HEK293T (cell line): ENCODE measurements at regions not wholly inside any gene's neighbourhood (a gene's known extent, or its start where the extent isn't known, plus 50 kb on each side); places are given as distances from the start of the nearest gene placed in this dataset.
A peak's percentile ranks its signal among the peaks of the same experiment; 100 is the strongest.

Experiments used
- CTCF ChIA-PET: fragments of 350-600 bp; formaldehyde crosslinking; extraction: SDS; loops from one replicate; lab custom pipeline; 2021; ENCODE audit warnings: antibody characterized with exemption, inconsistent platforms; lab: Yijun Ruan, JAX
- POLR2A ChIA-PET: fragments of 350-600 bp; formaldehyde crosslinking; extraction: SDS; loops from one replicate; lab custom pipeline; 2020; ENCODE audit warnings: antibody characterized with exemption, inconsistent platforms; lab: Yijun Ruan, JAX
- DNase-seq: peaks from one replicate; pipeline ENCODE4 v3.0.0; 2012; ENCODE audit warnings: mixed read lengths; ENCODE audit errors: extremely low spot score
- ARNT ChIP-seq: fragments of 450-650 bp; IDR thresholded peaks from 2 replicates; pipeline ENCODE4 v1.6.1; 2017; ENCODE audit warnings: mild to moderate bottlenecking
- BHLHE40 ChIP-seq: fragments of 450-650 bp; IDR thresholded peaks from 2 replicates; pipeline ENCODE4 v1.6.1; 2016; ENCODE audit warnings: mild to moderate bottlenecking, moderate library complexity, borderline replicate concordance
- CTBP1 ChIP-seq: fragments of 450-650 bp; IDR thresholded peaks from 2 replicates; pipeline ENCODE4 v1.6.1; 2016; ENCODE audit warnings: borderline replicate concordance
- ELF4 ChIP-seq: fragments of 450-650 bp; IDR thresholded peaks from 2 replicates; pipeline ENCODE4 v1.6.1; 2017; ENCODE audit warnings: antibody characterized with exemption
- FOXA1 ChIP-seq: fragments of 450-650 bp; IDR thresholded peaks from 2 replicates; pipeline ENCODE4 v1.6.1; 2016; ENCODE audit warnings: mild to moderate bottlenecking
- FOXK2 ChIP-seq: fragments of 450-650 bp; IDR thresholded peaks from 2 replicates; pipeline ENCODE4 v1.6.1; 2016; ENCODE audit warnings: mild to moderate bottlenecking
- FOXM1 ChIP-seq: fragments of 450-650 bp; IDR thresholded peaks from 2 replicates; pipeline ENCODE4 v1.6.1; 2017; ENCODE audit warnings: mild to moderate bottlenecking, borderline replicate concordance
- HDGF ChIP-seq: fragments of 450-650 bp; IDR thresholded peaks from 2 replicates; pipeline ENCODE4 v1.6.1; 2017; ENCODE audit warnings: antibody characterized with exemption, borderline replicate concordance
- L3MBTL2 ChIP-seq: fragments of 450-650 bp; conservative IDR thresholded peaks from 2 replicates; pipeline ENCODE4 v1.6.1; 2016; ENCODE audit warnings: mild to moderate bottlenecking
- LEF1 ChIP-seq: fragments of 450-650 bp; IDR thresholded peaks from 2 replicates; pipeline ENCODE4 v1.6.1; 2017; ENCODE audit warnings: mild to moderate bottlenecking, borderline replicate concordance
- NFRKB ChIP-seq: fragments of 450-650 bp; IDR thresholded peaks from 2 replicates; pipeline ENCODE4 v1.6.1; 2016; ENCODE audit warnings: mild to moderate bottlenecking, moderate library complexity
- SP1 ChIP-seq: fragments of 450-650 bp; IDR thresholded peaks from 2 replicates; pipeline ENCODE4 v1.6.1; 2017
- SUZ12 ChIP-seq: fragments of 450-650 bp; IDR thresholded peaks from 2 replicates; pipeline ENCODE4 v1.6.1; 2016; ENCODE audit warnings: mild to moderate bottlenecking
- TARDBP ChIP-seq: fragments of 450-650 bp; IDR thresholded peaks from 2 replicates; pipeline ENCODE4 v1.6.1; 2016
- ZNF384 ChIP-seq: fragments of 450-650 bp; IDR thresholded peaks from 2 replicates; pipeline ENCODE4 v1.6.1; 2016
- TF ChIP-seq, protein P1 (sequence below): fragments of 450-650 bp; IDR thresholded peaks from 2 replicates; pipeline ENCODE4 v1.6.1; 2016

DNA sequence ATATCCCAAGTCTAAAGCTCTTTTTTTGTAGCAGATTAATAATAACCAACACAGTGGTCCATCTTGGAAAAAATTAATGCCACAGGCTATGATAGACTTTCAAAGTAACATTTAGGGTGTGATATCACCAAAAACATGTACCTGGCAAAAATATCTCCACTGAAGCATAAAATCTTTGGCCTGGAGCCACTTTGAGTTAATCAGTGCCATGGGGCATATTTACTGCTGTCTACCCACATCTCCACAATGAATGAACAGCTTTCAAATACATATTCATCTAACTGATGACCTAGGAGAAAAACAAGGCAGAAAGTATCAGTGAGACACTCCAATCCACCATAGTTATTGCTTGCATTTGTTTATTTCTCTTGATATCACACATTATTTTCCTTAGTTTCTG is 296.0 kb upstream of the MDFIC2 start:
- no peak for DNase-seq
- POLR2A ChIA-PET = no interaction called here
- CTCF ChIA-PET = no interaction called here
- TF ChIP-seq, protein P1, sequence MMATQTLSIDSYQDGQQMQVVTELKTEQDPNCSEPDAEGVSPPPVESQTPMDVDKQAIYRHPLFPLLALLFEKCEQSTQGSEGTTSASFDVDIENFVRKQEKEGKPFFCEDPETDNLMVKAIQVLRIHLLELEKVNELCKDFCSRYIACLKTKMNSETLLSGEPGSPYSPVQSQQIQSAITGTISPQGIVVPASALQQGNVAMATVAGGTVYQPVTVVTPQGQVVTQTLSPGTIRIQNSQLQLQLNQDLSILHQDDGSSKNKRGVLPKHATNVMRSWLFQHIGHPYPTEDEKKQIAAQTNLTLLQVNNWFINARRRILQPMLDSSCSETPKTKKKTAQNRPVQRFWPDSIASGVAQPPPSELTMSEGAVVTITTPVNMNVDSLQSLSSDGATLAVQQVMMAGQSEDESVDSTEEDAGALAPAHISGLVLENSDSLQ = no peak
- TF ChIP-seq FOXM1 = no peak
- no peak for TF ChIP-seq FOXK2
- TF ChIP-seq CTBP1 = no peak
- TF ChIP-seq NFRKB = no peak
- no peak for TF ChIP-seq TARDBP
- no peak for TF ChIP-seq ZNF384
- TF ChIP-seq HDGF = no peak
- TF ChIP-seq BHLHE40 = no peak
- no peak for TF ChIP-seq SUZ12
- TF ChIP-seq ELF4 = no peak
- no peak for TF ChIP-seq L3MBTL2
- no peak for TF ChIP-seq LEF1
- TF ChIP-seq ARNT = no peak
- TF ChIP-seq FOXA1 = no peak
- TF ChIP-seq SP1 = no peak

DNA sequence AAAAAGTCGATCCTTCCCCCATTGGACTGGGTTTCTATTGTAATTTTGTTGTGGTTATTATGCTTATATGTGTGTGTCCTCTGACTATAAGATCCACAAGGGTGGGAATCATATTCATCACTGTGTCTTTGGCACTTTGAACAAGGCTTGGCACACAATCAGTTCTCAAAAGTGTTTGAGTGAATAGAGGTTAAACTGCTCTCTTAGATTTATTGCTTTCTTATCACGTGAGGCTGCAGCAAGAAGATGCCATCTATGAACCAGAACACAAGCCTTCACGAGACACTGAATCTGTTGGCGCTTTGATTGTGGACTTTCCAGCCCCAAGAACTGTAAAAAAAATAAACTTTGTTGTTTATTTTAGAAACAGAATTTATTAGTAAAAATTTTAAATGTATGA is 295.0 kb upstream of the MDFIC2 start:
- DNase-seq = no peak
- TF ChIP-seq NFRKB = no peak
- no peak for TF ChIP-seq CTBP1
- TF ChIP-seq LEF1 = no peak
- TF ChIP-seq SP1 = no peak
- no peak for TF ChIP-seq BHLHE40
- no peak for TF ChIP-seq L3MBTL2
- TF ChIP-seq ARNT = no peak
- TF ChIP-seq FOXA1 = no peak
- TF ChIP-seq FOXM1 = no peak
- TF ChIP-seq FOXK2 = no peak
- no peak for TF ChIP-seq ELF4
- no peak for TF ChIP-seq ZNF384
- no peak for TF ChIP-seq SUZ12
- TF ChIP-seq, protein P1 = no peak
- no peak for TF ChIP-seq HDGF
- no peak for TF ChIP-seq TARDBP
- POLR2A ChIA-PET = no interaction called here
- CTCF ChIA-PET = no interaction called here

DNA sequence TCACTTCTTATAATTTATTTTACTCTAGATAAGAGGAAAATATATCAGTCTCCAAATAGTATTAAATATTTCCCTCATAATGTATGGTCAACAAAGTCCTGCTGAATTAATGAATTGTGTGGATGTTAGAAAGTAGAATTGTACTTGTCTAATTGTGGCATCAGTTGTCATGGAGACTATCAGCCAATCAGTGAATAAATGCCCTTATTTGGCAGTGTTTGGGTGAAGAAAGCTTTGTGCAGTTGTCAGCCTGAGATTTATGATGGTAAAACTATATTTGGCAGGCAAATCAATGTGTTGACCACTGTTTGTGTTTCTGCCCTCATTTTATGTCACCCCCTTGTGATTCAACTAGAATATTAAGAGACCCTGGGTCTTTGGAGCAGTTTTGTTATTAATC is 293.6 kb upstream of the MDFIC2 start:
- ChIA-PET POLR2A (no interaction called here), CTCF (no interaction called here)
- peak; percentile 26 for DNase-seq
- TF ChIP-seq HDGF (no peak), TARDBP (no peak), FOXA1 (no peak)
- TF ChIP-seq, protein P1 = peak; percentile 94

DNA sequence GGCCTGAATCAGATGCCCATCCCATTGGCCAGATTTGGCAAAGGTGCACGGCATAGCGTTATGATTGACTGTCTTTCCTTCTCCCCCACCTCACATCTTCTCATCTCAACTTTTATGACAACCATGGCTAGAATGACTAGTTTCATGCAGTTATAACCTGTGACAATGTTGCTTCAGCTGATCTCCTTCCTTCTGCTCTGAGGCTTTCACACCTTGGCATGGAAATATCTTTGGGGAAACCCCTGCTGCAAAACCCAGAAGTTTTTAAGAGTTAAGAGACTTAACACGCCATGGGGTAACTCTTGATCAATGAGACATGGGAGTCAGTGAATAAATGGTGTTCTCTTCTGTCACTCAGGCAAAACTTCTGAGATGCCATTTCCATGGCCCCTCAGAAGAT is 290.7 kb upstream of the MDFIC2 start:
- no peak for TF ChIP-seq FOXA1
- TF ChIP-seq SUZ12 = no peak
- TF ChIP-seq FOXK2 = no peak
- no peak for TF ChIP-seq L3MBTL2
- no peak for TF ChIP-seq CTBP1
- TF ChIP-seq HDGF = no peak
- ChIA-PET POLR2A (no interaction called here), CTCF (no interaction called here)
- no peak for DNase-seq

DNA sequence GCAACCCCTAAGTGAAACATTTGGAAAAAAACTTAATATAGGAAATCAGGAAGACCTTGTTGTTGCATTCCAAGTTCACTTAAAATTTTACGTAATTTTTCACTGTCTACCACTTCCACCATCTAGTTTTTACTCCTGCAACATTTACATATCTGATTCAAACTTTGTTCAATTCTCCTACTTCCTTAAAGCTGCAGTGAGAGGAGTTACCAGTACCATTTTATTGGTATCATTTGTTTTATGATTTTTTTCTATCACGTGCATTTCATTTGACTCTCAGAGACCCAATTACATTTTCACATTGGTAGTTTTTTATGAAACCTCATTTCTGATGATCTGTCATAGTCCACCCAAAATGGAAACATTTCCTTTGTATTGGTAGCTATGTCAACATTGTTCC is 284.9 kb upstream of the MDFIC2 start:
- no peak for DNase-seq
- TF ChIP-seq FOXK2 = no peak
- TF ChIP-seq ELF4 = no peak
- TF ChIP-seq BHLHE40 = no peak
- no peak for TF ChIP-seq ARNT
- ChIA-PET POLR2A (no interaction called here), CTCF (no interaction called here)

DNA sequence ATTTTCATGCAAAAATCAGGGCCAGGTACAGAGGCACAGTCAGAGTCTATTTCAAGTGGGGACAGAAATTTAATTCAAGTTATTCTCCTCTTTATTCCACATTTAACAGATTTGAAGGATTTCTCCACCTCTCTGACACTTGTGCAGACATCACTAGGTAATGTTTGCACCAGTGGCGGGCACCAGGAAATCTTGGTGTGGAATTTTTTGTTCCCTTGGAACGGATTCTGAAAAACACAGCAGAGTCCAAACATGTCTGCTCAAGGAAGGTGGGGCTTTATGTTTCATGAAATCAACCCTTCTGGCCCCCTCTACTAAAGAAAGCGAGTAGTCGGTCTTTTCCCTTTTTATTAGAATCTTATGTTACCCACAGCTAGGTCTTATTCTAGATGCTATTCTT is 271.2 kb upstream of the MDFIC2 start:
- TF ChIP-seq SUZ12 = no peak
- TF ChIP-seq ZNF384 = no peak
- TF ChIP-seq, protein P1 = no peak
- no peak for TF ChIP-seq FOXA1
- TF ChIP-seq TARDBP = no peak
- no peak for TF ChIP-seq HDGF
- no peak for TF ChIP-seq L3MBTL2
- no peak for TF ChIP-seq LEF1
- no peak for TF ChIP-seq FOXK2
- TF ChIP-seq FOXM1 = no peak
- TF ChIP-seq ARNT = no peak
- TF ChIP-seq BHLHE40 = no peak
- no peak for TF ChIP-seq CTBP1
- no peak for TF ChIP-seq NFRKB
- no peak for TF ChIP-seq SP1
- no peak for TF ChIP-seq ELF4
- ChIA-PET POLR2A (no interaction called here), CTCF (no interaction called here)
- DNase-seq = no peak
